NAMALWA (cell line): ENCODE measurements at regions not wholly inside any gene's neighbourhood (a gene's known extent, or its start where the extent isn't known, plus 50 kb on each side); places are given as distances from the start of the nearest gene placed in this dataset.
"Not testable (repeated sequence)": the region's sequence is repeated elsewhere in the genome, so short reads cannot be mapped to it uniquely, and the experiment has no call there.

Experiments used
- DNase-seq: peaks from one replicate; pipeline ENCODE4 v3.0.0-alpha.2; 2015; ENCODE audit warnings: low spot score

DNA sequence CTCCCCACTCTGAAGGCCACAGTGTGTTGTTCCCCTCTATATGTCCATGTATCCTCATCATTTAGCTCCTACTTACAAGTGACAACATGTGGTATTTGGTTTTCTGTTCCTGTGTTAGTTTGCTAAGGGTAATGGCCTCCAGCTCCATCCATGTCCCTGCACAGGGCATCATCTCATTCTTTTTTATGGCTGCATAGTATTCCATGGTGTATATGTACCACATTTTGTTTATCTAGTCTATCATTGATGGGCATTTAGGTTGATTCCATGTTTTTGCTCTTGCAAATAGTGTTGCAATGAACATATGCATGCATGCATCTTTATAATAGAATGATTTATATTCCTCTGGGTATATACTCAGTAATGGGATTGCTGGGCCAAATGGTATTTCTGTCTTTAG lies 135.8 kb upstream of the ELL2 start:
- not testable (repeated sequence) for DNase-seq

DNA sequence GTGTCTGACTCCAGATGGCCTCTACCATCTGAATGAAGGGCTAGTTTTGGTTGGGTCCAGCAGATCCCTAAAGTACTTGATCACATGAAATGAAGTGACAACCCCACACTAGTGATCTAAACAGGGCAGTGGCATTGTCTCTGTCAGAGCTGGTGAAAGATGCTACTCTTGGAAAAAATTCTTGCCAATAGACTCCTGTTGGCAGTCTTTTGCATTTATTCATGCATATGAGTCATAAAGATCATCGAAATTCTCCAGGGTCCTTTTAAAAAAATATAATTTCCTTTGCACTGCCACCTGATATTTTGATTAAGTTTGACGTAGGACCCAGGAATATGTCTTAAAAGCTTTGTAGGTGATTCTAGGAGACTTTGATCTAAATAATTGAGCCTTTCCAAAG lies 135.1 kb upstream of the ELL2 start:
- no peak for DNase-seq

DNA sequence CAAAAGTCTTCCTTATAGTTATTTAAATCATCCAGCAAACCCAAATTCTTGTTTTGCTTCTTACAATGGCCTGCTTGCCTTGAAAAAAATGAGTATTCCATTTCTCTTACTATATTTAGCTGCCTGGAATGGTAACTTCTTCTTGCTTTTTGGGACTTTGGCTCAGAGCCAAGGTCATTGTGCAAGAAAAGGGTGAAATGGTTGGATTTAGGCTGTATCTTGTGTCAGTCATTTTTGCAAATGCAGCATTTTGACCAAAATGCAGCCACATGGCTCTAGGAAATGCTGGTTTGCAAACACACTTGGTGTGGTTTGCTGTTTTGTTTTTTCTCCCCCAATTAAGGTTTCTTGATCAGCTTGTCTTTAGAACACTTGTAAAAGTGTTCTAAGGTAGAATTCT lies 133.3 kb upstream of the ELL2 start:
- DNase-seq: no peak

DNA sequence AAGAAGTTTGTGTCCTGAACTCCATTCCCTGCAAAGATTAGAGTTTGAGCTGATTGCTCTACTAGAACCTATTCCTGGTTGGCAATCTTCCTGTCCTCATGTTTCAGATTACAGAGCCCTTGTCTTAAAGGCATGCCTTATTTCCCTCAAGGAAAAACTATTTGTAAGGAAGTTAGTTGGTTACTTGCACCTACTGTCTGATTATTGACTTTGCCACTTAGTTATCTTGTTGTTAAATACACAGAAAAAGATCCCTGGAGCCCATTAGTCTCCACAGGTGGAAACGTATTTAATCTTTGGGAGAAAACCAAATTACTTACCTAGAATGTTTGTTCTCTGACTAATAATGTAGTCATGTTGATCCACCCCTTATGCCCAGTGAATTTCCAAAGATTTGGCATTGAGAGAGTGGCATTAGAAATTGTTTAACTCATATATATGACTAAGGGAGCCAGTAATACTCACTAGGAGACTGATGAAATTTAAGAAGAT lies 132.3 kb upstream of the ELL2 start:
- no peak for DNase-seq

DNA sequence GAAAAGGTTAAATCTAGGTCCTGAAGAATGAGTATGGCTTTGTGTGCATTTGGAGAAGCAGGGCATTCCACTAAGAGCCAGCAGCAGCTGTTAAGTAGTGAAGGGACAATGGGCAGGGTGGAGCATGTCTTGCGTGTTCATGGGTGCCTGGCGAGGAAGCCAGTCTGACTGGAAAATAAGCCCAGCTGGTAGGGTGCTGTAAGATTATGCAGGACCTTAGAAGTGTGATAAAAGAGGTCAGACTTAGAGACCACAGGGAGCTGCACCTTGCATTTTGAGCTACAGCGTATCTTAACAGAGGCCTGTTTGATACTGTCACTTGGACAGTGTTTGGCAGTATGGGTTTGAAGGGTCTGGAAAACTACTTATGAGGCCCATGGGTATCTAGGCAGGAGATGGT lies 131.7 kb upstream of the ELL2 start:
- no peak for DNase-seq

DNA sequence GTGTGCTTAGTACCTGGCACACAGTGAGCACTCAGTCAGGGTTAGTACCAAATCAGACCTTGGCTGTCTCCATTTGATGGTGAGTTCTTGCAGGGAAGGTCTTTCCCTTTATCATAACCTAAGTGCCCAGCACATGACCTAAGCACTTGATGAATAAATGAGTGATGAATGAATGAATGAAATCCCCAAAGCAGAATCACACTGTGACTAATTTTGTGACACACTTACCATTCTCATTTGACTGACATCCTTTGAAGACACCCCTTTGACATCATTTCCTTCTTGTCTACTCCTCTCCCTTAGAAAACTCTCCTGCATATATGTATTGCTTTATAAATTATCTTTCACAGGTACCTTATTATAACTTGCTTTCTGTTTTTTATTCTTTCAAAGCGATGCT lies 130.2 kb upstream of the ELL2 start:
- no peak for DNase-seq

DNA sequence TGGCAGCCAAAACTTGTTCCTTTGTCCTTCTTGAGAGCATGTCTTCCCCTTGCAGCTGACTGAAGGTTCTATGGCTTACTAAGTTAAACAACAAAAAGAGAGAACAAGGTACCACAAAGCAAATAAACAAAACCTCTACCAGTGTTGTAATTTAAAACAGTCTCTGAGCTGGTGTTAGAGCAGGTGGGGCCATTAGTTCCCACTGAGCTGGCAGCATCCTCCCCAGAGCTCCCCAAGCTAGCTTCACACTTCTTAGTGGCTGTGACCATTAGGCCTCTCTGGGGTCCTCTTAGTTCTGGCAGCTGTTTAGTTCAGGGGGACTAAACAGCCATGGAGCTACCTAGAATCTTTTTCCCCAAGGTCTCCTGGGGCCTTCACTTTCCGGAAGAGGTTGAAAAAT lies 128.6 kb upstream of the ELL2 start:
- DNase-seq: no peak

DNA sequence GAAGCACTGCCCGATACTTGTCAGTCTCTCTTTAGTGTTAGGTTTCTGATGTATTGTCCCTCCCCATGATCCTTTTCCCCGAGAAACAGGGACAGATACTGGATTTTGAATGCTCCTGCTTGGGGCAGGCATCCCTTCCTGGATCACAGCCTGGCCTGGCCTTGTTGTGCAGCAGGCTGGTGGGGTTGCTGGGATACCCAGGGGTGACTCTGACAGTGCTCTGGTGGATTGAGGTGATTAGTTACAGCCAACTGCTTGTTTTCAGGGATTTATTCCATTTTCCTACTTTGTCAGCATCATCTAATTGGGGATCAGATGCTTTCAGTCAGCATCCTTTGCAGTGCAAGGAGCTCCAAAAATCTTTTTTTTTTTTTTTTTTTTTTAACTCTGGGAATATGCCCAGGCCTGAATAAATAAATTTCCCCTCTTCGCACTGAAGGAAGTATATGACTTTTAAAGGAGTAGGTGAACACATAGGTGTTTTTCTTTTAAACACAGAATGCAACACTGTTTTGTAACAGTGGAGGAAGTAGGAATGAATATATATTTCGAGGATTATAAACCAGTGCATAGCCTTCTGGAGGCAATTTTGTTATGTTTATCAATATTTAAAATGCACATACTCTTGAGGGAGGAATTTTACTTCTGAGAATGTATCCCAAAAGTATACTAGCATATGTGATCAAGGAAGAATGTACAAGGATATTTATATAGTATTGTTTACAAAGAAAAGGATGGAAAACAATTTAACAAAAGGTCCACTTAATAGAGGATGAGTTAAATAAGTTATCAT lies 127.3 kb upstream of the ELL2 start:
- no peak for DNase-seq

DNA sequence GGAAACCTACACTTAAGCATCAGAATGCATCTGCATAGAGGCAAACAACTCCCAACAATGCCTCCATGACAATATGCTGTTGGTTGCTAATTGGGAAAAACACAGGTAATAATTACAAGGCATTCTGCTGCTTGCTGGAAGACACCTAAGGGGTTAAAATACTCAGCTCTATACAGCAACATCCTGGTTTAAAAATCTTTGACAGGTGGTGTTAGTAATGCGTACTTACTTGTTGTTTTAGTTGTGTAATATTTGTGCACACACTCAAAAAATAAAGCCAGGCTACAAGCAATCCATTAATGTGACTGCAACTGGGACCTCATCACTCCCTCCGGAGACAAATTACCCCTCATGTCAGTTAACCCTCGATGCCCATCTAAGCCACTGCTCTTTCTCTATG lies 126.3 kb upstream of the ELL2 start:
- DNase-seq: no peak

DNA sequence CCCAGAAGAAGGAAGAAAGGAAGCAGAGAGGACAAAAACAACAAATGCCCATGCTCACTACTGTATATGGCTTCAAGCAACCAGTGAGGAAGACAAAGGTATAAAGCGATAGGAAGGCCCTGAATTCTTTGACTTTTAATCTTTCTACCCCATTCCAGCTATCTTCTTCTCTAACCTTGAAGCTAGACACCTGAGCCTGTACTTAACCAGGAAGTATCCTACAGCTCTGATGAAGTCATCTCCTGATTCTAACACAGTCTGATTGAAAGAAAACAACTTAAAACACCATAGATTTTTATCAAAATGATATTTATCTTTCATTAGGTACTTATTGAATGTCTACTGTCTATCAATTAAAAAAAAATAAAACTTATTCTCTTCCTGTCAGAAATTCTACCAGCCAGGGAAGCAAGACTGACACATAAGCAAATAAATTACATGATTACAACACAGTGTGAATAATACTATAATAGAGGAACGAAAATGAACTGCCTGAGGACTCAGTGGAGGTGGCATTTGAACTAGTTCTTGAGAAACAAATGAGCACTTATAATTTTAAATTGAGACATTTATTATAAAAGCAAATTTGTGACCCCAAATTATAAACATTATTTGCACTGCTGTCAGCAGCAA lies 123.3 kb upstream of the ELL2 start:
- no peak for DNase-seq

DNA sequence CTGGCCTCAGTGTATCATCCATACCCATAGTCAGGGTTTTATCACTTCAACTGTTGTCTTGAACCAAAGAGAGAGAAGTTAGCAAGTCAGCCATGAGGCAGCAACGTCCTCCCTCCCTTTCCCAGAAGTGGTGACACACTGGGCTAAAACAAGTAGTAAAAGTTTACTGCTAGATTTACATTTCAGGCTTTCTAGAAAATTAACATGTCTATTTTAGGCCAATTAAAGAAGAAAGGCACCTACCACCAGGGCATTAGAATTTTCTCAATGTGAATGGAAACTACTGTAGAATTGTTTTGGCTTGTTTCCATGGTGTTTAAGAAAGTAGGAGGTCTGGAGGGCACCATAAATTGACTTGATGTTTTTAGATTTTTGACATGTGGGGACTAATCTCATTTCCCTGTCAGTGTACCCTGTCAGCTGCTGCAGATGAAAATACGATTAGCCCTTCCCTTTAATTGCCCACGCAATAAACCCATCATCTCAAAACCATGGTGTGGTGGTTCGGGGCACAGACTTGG lies 121.8 kb upstream of the ELL2 start:
- DNase-seq: no peak

DNA sequence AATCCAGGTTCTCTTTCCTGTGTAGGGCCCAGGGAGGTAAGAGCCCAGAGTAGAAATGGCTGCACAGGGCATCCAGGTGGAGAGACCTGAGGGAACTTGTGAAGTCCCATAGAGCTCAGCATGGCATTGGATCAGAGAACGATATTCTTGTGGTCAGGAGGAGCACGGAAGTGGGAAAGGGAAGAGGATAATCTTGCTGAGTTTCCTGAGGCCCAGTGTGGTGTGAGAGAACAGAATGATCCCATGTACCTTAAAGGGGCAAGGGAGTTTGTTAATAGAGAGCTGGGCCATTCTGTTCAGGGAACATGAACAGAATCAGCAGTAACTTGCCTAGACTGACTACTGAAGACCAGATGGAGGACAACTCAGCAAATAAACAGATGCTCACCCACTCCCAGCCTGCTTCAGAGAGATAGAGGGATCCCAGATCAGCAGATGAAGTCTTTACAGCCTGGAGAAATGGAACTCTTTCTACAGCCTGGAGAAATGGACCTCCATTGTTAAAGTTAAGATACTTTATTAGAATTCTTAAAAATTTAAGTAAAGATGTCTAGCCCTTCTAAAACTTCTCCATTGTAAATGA lies 119.7 kb upstream of the ELL2 start:
- DNase-seq: no peak

DNA sequence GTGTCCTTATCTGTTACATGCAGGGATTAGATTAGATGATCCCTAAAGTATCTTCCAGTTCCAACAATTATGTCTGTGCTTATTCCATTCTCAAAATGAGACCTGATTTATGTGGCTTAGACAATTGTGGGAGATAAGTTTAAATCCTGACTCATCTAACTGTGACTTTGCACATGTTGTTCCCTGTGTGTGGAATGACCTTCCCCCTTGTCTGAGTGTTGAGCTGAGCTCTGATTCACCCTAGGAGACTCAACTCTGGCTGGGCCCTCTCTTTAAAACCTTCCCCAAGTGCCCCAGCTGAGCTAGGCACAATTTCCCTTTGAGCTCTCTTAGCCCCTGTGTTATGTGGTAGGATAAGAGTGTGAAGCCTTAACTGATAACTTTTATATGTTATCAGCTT lies 118.9 kb upstream of the ELL2 start:
- DNase-seq: no peak

DNA sequence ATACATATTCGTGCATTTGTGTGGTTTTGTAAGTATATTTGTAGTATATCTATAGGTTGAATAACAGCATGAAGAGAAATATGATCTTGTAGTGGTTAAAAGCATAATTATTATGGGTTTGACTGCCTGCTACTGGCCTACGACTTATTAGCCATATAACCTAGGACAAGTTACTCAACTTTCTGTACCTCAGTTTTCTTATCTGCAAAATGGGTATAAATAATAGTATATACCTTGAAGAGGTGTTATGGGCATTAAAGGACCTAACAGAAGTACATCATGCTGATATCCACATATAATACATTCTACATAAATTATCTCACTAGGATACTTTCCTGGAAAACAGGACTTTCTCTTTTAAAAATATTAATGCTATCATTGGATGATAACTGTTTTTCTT lies 118.3 kb upstream of the ELL2 start:
- DNase-seq: no peak

DNA sequence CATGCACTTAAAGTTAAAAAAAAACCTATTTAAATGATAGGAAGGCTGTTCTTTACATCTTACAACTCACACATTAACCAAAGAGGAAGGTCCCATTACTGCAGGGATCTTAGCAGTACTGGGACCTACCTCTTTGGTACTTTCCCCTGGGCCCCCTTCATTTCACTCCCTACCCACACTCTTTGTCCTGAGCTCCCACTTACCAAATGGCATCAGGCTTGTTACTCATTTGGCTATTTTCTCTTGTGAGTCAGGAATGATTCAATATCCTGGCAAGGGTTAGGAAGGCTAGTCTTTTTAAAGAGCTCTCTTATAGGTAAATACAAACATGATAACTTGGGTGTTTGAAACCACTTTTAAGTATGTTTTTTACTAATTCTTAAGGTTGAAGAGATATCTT lies 117.4 kb upstream of the ELL2 start:
- DNase-seq: no peak

DNA sequence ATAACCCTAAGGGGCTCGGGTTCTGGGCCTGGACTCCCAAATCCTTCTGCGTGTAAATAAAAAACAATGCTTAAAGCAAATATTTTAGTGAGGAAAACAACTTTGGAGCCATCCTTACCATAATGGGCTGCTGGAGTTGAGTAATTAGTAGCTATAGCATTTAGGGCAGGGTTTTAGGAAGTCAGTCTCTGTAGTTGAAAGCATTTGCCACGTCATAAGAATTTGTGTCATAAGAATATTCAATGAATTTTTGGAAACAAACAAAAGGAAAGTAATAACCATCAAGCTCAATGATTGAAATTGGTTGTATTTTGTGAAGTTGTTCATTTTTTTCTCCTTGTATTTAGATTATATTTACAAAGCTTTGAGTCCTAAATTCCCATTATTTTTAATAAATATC lies 114.8 kb upstream of the ELL2 start:
- no peak for DNase-seq

DNA sequence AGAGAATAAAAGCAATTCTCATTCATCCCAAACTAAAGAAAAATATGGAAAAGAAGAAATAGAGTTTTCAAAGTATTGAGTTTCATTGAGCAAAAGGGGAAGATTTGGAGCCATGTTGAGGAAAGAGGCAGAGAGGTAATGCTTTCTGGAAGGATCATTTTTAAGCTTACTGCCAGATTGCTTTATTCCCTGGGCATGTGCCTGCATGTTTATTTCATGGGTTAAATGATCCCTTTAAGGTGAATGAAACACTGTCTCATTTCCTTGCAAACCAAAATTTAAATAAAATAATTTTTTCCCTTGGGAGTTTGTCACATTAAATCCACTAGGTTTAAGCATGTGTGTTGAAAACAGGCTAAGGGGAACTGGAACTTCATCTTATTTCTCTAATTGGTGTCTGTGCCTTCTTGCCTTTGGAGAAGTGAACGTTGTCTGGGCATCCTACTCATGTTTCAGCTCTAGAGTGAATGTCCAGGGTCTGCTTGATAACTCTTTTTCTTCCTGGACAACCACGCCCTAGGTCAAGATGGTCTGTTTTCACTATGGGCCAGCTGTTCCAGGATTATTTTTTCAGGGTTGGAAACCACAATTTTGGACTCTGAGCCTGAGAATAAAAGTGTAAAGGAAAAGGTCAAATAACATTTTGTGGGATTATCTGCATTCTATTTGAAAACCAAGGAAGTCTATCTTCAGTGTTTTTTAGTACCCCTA lies 114.1 kb upstream of the ELL2 start:
- no peak for DNase-seq

DNA sequence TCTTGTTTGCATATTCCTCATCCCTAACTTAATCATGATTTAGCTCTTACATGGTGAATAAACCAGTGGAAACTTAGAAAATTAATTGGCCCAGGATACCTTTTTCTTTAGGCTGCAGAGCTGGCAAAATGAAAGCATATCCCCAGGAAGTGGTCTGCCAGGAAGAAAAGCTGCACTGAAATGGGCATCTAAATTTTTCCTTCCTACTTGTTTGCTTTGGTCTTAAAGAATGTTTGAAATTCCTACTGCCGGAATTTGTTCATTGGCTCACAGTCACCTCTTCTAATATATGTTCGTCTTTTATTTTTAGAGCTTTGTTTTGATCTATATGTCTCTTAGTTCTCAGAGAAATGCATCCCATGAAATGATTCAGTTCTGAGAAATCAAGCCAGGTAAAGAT lies 113.2 kb upstream of the ELL2 start:
- no peak for DNase-seq

DNA sequence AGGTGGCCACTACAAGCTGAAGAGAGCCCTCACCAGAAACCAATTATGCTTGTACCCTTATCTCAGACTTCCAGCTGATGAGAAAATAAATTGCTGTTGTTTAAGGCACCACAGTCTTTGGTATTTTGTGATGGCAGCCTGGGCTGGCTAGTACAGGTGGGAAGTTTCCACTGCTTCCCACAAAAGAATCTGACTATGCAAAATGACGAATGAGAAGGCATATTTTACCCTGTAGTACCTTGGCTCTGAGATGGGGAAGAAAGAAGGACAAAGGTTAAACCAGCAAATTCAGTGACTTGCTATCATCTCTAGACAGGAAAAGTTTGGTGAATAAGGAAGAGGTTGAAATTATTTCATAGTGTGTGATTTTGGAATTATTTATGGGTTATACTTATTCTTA lies 112.8 kb upstream of the ELL2 start:
- DNase-seq: no peak

DNA sequence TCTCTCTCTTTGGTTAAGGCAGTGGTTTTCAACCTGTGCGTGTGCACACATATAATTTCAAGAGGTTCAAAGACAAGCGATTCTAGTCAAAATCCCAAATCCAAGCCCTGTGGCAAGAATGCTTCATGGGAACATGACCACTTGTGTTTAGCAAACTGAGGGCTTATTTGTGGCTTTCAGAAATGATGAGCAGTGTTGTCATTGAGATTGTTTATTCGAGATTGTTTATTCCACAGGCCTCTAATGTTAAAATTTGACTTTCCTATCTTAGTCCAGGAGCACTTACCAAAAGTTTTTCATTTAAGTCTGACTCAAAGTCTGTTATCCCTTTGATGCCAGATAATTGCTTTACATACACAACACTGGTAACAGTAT lies 111.1 kb upstream of the ELL2 start:
- no peak for DNase-seq

DNA sequence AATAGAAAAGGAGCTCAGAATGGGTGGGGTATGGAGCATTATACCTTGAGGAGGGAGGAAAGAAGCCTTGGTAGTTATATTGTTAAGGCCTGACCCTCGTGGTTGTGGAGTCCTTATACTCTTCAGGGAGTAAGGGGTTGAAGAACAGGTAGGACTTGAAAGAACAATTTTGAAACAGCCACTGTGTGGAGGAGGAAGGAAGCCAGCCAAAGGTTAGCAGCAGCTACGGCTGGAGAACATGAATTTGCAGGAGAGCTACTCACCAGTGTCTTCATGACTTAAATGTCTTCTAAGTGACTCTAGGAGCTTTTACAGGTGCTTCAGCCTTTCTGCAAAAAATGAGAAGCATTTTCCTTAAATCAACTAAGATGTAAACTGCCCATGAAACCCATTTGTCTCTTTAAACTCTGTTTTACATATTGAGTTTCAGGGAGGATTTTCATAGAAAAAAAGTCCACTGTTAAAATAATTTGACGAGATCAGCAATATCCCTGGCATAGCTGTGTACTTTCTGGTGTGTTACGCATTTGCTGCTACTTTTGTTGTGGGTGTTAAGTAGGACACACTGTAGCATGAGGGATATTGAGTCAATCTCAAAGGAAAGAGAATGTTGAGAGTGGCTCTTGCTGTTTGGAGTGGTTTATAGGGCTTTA lies 110.6 kb upstream of the ELL2 start:
- no peak for DNase-seq

DNA sequence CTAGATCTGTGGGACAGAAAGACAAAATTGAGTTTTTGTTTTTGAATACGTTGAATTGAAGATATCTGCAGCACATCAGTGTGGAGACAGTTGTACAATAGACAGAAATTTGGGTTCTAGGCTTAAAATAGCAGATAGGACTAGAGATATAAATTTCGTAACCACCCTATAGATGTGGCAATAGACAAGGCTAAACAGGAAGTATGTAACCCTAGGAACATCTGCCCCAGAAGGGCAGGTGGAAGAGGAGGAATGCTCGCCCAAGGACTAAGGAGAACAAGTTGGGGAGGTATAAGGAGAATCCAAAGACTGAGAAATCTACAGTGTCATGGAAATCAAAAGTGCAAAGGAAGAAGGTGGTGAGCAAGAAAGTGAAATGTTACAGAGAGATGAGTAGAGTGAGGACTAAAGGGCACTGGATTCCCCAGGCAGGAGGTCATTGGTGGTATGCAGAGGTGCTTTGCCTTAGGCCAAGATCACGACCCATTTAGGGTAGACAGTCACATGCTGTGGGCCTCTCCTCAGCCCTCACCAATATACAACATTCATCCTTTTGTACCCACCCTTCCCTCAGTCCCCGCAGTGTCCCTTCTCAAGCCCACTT lies 109.1 kb upstream of the ELL2 start:
- DNase-seq: no peak
